Lower leg skin (tissue), 4 donors: ENCODE measurements at regions not wholly inside any gene's neighbourhood (a gene's known extent, or its start where the extent isn't known, plus 50 kb on each side); places are given as distances from the start of the nearest gene placed in this dataset.
A peak's percentile ranks its signal among the peaks of the same experiment; 100 is the strongest.

Source experiments
- DNase-seq, 2 donors: peaks; one replicate each; pipeline ENCODE4 v3.0.0-alpha.2; 2019; ENCODE audit warnings: low spot score in 2 of 2
- H3K4me3 ChIP-seq: fragments of 200-600 bp; sonication (generic); 2 replicates; pipeline ENCODE4 v1.5.1; 2017; ENCODE audit warnings: mild to moderate bottlenecking, low read depth; ENCODE audit not compliant: poor library complexity, severe bottlenecking
- POLR2A ChIP-seq, 2 donors: fragments of 450-650 bp; IDR thresholded peaks; one replicate each; pipeline ENCODE4 v1.6.1; 2016 to 2017; ENCODE audit warnings: antibody characterized with exemption in 2 of 2, mild to moderate bottlenecking in 1 of 2, moderate library complexity in 1 of 2
- WGBS, 2 donors: methylation state at CpG; one replicate each; pipeline ENCODE4 v1.1.5; 2018; 5-methylcytosine and 5-hydroxymethylcytosine counted together
- intact Hi-C: fragments of 100-400 bp; cut with DNase I; formaldehyde crosslinking; loops from one replicate; pipeline ENCODE4 v1.15.0; 2023; ENCODE audit warnings: low total_unique reads
- TF ChIP-seq, protein P1 (sequence below), 3 donors: fragments of 450-650 bp; IDR thresholded peaks; one replicate each; pipeline ENCODE4 v1.5.1; 2016; ENCODE audit warnings: antibody characterized with exemption in 3 of 3, mild to moderate bottlenecking in 3 of 3, moderate library complexity in 2 of 3

DNA sequence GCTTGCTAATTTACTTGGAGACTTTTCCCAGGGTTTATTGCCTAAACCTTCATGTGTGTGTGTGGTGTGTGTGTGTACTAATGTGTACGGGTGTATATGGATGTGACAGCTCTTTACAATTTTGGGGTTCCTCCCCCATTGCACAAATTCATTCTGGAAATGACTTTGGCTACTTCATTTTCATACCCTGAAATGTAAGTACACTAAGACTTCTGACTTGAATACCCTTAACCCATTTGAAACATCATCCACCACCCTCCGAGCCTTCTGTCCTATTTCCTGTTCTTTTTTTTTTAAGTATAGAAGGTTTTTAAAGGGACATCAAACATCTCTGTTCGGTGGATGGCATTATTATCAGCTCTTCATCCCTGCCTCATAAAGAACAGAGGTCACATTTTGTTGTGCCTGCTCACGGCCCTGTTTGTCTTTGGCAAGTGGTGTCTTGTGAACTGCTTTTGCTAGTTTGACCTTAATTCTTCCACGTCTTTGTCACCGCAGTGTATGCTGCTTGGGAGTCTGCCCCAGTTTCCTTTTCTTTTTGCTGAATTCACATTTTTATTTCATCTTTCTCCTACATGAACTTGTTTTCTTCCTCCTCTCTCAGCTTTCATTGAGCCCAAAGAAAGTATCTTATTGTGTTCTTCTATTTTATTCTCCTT is 228.3 kb downstream of the FOXO1 start:
- intact Hi-C loops: no loop called here
- H3K4me3 ChIP-seq: no peak overlapping the region
- TF ChIP-seq, protein P1, sequence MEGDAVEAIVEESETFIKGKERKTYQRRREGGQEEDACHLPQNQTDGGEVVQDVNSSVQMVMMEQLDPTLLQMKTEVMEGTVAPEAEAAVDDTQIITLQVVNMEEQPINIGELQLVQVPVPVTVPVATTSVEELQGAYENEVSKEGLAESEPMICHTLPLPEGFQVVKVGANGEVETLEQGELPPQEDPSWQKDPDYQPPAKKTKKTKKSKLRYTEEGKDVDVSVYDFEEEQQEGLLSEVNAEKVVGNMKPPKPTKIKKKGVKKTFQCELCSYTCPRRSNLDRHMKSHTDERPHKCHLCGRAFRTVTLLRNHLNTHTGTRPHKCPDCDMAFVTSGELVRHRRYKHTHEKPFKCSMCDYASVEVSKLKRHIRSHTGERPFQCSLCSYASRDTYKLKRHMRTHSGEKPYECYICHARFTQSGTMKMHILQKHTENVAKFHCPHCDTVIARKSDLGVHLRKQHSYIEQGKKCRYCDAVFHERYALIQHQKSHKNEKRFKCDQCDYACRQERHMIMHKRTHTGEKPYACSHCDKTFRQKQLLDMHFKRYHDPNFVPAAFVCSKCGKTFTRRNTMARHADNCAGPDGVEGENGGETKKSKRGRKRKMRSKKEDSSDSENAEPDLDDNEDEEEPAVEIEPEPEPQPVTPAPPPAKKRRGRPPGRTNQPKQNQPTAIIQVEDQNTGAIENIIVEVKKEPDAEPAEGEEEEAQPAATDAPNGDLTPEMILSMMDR (IDR thresholded peaks at IDR 0.05): no peak
- no peak for TF ChIP-seq POLR2A (IDR thresholded peaks at IDR 0.05)
- 61 to 63% methylated on average over 6 of the region's 6 CpGs for WGBS, 2 donors
- DNase-seq: no peak

DNA sequence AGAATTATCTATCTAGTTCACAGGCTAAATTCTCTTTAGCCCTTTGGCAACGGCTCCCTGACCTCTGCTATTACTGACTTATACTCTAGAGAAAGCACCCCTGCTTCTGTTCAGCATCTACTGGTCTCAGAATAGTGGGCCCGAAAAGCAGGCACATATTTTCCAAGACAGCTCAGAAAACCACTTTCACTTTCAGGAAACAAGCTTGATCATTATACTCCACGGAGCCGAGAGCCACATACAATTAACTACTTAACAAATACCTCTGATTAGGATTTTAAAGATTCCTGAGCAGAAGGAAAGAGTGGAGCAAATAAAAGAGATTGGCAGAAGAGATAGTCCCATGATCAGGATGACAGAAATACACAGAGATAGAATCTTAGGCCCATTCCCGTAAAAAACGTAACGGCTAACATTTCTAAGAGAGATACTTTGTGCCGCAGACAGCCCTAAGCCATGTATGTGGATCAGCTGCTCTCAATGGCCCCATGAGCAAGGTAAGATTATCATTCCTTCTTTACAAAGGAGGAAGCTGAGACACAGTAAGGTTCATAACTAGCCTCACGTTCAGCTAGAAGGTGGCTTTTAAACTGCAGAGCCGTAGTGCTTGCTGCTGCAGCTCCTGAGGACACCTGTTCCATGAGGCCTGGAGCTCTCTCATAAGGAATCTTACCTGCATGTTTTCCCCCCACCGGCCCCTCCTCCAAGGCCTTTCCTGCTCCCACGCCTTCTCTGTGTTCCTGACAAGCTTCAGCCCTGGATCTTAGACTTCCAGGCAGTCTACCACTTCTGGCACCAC is 227.2 kb downstream of the FOXO1 start:
- intact Hi-C loops: no loop called here
- no peak for DNase-seq
- H3K4me3 ChIP-seq: no peak overlapping the region
- no peak for TF ChIP-seq POLR2A (IDR thresholded peaks at IDR 0.05)
- TF ChIP-seq, protein P1 (IDR thresholded peaks at IDR 0.05): no peak
- WGBS, 2 donors: 59 to 61% methylated on average over 12 of the region's 12 CpGs

GRCh38 chr13:40439928-40440327 is 226.5 kb downstream of the FOXO1 start:
- intact Hi-C loops: no loop called here
- no peak overlapping the region for H3K4me3 ChIP-seq
- TF ChIP-seq, protein P1 (IDR thresholded peaks at IDR 0.05): no peak
- TF ChIP-seq POLR2A (IDR thresholded peaks at IDR 0.05): no peak
- no peak for DNase-seq

DNA sequence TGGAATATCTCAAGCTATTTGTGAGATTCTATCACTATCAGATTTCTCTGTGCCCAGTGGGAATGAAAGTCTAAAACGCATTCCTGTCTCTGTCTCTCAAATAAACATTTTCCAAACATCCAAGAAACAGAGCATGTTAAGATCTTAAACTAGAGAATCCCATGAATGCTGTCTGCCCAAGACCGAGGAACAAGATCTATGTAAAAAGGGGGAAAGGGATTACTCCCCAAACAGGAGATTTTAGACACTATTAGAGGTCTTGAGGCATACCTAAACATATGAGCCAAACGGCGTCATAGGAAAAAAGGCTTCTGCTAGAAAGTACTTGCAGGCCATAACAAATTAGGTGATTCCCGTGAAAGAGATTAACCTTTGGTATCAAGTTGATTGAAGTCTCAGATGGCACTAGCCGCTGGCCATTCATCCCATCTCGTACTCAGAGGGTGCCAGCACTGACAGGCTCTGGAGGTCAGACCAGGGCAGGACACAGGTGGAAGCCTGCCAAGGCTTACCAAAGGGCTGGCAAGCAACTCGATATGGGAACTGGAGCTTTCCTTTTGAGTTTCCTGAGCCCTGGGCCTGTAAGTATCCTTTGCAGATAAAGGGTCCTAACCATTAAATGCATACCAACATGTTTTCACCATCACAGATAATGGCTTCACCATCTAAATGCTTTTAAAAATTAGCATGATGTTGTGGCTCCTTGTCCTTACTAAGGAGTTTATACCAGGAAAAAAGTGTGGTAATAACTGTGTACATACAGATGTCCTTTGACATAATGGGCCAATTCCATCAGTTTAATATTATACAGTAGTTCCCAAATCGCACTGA is 225.2 kb downstream of the FOXO1 start:
- intact Hi-C loops: no loop called here
- DNase-seq: peak; percentile 63 to 94
- TF ChIP-seq, protein P1 (IDR thresholded peaks at IDR 0.05): no peak
- TF ChIP-seq POLR2A (IDR thresholded peaks at IDR 0.05): no peak
- H3K4me3 ChIP-seq: no peak overlapping the region
- WGBS, 2 donors: 43 to 46% methylated on average over 9 of the region's 9 CpGs

DNA sequence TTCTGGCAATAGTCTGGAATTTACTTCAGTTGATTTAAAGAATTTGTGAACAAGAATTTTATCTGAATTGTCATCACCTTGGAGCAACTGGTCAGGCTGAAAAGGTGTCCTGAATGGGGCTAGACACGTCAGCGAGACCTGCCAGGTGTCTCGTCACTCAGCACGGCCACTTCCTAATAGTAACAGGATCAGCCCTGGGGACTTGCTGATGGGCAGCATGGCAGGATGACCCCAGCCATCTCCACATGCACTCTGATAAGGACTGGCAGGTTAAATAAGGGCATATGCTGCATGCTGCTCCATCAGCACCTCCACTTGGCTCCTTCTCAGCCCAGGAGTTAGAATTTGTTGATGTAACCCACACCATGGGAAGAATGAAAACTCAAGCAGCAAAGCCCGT is 224.2 kb downstream of the FOXO1 start:
- 89 to 97% methylated on average over 5 of the region's 5 CpGs for WGBS, 2 donors
- intact Hi-C loops: no loop called here
- no peak for DNase-seq
- TF ChIP-seq POLR2A (IDR thresholded peaks at IDR 0.05): no peak
- TF ChIP-seq, protein P1 (IDR thresholded peaks at IDR 0.05): no peak
- H3K4me3 ChIP-seq: no peak overlapping the region
